Neural progenitor cell (in vitro differentiated cells): ENCODE measurements at regions not wholly inside any gene's neighbourhood (a gene's known extent, or its start where the extent isn't known, plus 50 kb on each side); places are given as distances from the start of the nearest gene placed in this dataset.

ENCODE experiments used
- CTCF ChIP-seq: fragments of 200-600 bp; sonication (generic); IDR thresholded peaks from 2 replicates; pipeline ENCODE4 v1.5.1; 2017; ENCODE audit warnings: antibody characterized with exemption, mild to moderate bottlenecking
- EZH2 ChIP-seq: fragments of 200-600 bp; sonication (generic); IDR thresholded peaks from 2 replicates; pipeline ENCODE4 v1.6.1; 2017; ENCODE audit warnings: antibody characterized with exemption, mild to moderate bottlenecking, moderate library complexity
- EZH2phosphoT487 ChIP-seq: fragments of 200-600 bp; sonication (generic); IDR thresholded peaks from 2 replicates; pipeline ENCODE4 v1.6.1; 2017; ENCODE audit warnings: antibody characterized with exemption

GRCh38 chr10:16001581-16001980 lies 141.3 kb upstream of the MINDY3 start:
- TF ChIP-seq CTCF, result no peak
- no peak for TF ChIP-seq EZH2
- no peak for TF ChIP-seq EZH2phosphoT487
